Amygdala (tissue), 56 donors: ENCODE measurements at regions not wholly inside any gene's neighbourhood (a gene's known extent, or its start where the extent isn't known, plus 50 kb on each side); places are given as distances from the start of the nearest gene placed in this dataset.
"Not testable (repeated sequence)": the region's sequence is repeated elsewhere in the genome, so short reads cannot be mapped to it uniquely, and the experiment has no call there.

Experiments used
- DNase-seq, 56 donors: peaks; one replicate each; lab custom pipeline; 2025; lab: John Stamatoyannopoulos, UW

DNA sequence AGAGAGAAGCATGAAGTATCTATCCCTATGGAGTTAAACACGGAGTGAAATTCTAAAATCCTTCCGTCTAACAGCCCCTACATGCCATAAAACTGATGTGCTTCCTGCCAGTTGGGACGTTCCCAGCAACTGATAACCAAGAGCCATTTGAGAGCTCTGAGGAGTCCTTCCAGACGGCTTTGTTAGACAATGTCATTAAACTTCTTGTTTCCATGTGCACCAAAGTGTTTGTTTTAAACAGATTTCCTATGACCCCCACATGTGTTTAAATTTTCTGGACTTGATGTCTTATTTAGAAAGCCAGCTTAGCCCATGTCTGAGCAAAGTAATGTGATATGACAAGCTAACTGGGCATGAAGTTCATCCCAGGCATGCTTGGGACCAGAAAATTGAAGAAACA, 57.2 kb upstream of the LPAR1 start:
- no peak for DNase-seq

DNA sequence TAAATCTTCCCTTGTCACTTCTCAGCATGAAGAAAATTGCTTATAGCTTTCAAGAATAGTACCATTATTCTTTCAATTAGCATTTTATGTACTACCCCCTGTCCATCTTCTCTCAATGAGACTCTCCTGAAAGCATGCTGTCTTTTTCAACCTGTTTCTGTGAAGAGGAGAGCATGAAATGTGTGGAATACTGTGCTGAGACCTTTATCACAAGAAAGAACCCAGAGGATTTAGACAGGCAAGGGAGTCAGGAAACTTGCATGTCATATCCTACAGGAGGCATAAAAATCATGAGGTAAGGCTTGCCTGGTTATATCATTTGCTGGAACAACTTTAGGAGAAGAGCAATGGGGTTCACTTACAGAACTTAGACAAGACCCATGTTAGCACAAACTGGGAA, 56.7 kb upstream of the LPAR1 start:
- no peak for DNase-seq

- peak in 2 of 56 donors; percentile 3 to 7 for DNase-seq
Observed at GRCh38 chr9:111094433-111094924, 56.2 kb upstream of the LPAR1 start.

DNA sequence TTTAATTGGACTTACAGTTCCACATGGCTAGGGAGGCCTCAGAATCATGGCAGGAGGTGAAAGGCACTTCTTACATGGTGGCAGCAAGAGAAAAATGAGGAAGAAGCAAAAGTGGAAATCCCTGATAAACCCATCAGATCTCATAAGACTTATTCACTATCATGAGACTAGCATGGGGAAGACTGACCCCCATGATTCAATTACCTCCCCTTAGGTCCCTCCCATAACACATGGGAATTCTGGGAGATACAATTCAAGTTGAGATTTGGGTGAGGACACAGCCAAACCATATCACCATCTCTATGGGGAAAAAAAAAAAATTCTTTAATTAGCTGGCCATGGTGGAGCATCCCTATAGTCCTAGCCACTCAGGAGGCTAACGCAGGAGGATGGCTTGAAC, 53.9 kb upstream of the LPAR1 start:
- DNase-seq = not testable (repeated sequence)
